22Rv1 (cell line): ENCODE measurements at regions not wholly inside any gene's neighbourhood (a gene's known extent, or its start where the extent isn't known, plus 50 kb on each side); places are given as distances from the start of the nearest gene placed in this dataset.

Experiments used
- ZFX ChIP-seq: fragments of 450-650 bp; IDR thresholded peaks from 2 replicates; pipeline ENCODE4 v1.6.1; 2017; ENCODE audit warnings: antibody characterized with exemption, borderline replicate concordance
- TF ChIP-seq, protein P1 (sequence below): fragments of 450-650 bp; IDR thresholded peaks from 2 replicates; pipeline ENCODE4 v1.5.1; 2017; ENCODE audit warnings: mild to moderate bottlenecking

DNA sequence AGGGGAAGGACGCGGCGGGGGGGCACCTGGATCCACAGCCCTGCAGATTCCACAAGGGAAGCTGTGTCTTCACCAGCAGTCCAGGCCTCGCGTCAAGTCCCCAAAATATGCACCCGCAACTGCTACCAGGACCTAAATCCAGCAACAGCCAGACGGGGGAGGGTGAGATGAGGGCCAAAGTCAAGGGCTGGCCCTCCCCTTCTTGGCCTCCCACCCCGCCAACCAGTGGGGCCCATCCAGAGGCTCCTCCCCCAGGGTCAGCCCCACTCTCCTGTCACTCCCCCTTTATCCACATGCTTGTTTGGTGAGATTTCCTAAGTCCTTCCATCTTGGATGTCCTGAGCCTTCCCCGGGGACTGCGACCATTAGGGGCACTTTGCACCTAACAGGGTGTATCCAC lies 138.7 kb downstream of the ENGASE start:
- TF ChIP-seq, protein P1, sequence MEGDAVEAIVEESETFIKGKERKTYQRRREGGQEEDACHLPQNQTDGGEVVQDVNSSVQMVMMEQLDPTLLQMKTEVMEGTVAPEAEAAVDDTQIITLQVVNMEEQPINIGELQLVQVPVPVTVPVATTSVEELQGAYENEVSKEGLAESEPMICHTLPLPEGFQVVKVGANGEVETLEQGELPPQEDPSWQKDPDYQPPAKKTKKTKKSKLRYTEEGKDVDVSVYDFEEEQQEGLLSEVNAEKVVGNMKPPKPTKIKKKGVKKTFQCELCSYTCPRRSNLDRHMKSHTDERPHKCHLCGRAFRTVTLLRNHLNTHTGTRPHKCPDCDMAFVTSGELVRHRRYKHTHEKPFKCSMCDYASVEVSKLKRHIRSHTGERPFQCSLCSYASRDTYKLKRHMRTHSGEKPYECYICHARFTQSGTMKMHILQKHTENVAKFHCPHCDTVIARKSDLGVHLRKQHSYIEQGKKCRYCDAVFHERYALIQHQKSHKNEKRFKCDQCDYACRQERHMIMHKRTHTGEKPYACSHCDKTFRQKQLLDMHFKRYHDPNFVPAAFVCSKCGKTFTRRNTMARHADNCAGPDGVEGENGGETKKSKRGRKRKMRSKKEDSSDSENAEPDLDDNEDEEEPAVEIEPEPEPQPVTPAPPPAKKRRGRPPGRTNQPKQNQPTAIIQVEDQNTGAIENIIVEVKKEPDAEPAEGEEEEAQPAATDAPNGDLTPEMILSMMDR = no peak
- TF ChIP-seq ZFX = no peak
